SK-N-SH (cell line): ENCODE measurements at regions not wholly inside any gene's neighbourhood (a gene's known extent, or its start where the extent isn't known, plus 50 kb on each side); places are given as distances from the start of the nearest gene placed in this dataset.

Source experiments
- CTCF ChIA-PET: fragments of 300-600, 350-600 bp; formaldehyde crosslinking; extraction: SDS; loops from one replicate; lab custom pipeline; 2021; lab: Yijun Ruan, JAX
- POLR2A ChIA-PET: fragments of 350-600 bp; sonication (Branson Sonifier 250); formaldehyde crosslinking; extraction: SDS; loops from one replicate; lab custom pipeline; 2020; ENCODE audit warnings: antibody characterized with exemption, inconsistent platforms; lab: Yijun Ruan, JAX
- DNase-seq: peaks from one replicate; pipeline ENCODE4 v3.0.0; 2012
- H2AFZ ChIP-seq: fragments of 200-600 bp; sonication (generic); 2 replicates; pipeline ENCODE4 v1.8.1; 2016; ENCODE audit warnings: antibody characterized with exemption, mild to moderate bottlenecking, low read depth
- H3F3A ChIP-seq: fragments of 200-600 bp; sonication (generic); replicated peaks from 2 replicates; pipeline ENCODE3; 2016; ENCODE audit warnings: antibody characterized with exemption, mild to moderate bottlenecking; ENCODE audit not compliant: insufficient read depth
- H3K27ac ChIP-seq, 2 experiments: fragments of 200-500 bp in 1 of 2; fragments of 200-600 bp in 1 of 2; sonication (Bioruptor generic) in 1 of 2; sonication (generic), shearing (Covaris generic) in 1 of 2; 2 replicates each; pipeline versions ENCODE4 v1.5.1 to v1.6.1; 2014 to 2016; ENCODE audit warnings: low read depth in 2 of 2, inconsistent platforms in 1 of 2, low read length in 1 of 2, mild to moderate bottlenecking in 1 of 2, mixed read lengths in 1 of 2
- H3K27me3 ChIP-seq: fragments of 200-600 bp; sonication (generic), shearing (Covaris generic); 2 replicates; pipeline ENCODE4 v1.6.1; 2016; ENCODE audit warnings: mixed run types; ENCODE audit not compliant: insufficient read depth
- H3K36me3 ChIP-seq, 2 experiments: fragments of 200-500 bp in 1 of 2; fragments of 200-600 bp in 1 of 2; sonication (Bioruptor generic) in 1 of 2; sonication (generic) in 1 of 2; replicated peaks in 1 of 2; 2 replicates each; pipeline versions ENCODE3 to v1.5.1; 2014 to 2016; ENCODE audit warnings: low read length in 1 of 2, mild to moderate bottlenecking in 1 of 2; ENCODE audit not compliant: insufficient read depth in 2 of 2, control insufficient read depth in 1 of 2
- H3K4me1 ChIP-seq, 2 experiments: fragments of 200-500 bp in 1 of 2; fragments of 200-600 bp in 1 of 2; sonication (Bioruptor generic) in 1 of 2; sonication (generic), shearing (Covaris generic) in 1 of 2; 2 replicates each; pipeline versions ENCODE4 v1.5.1 to v1.6.1; 2014 to 2016; ENCODE audit warnings: low read depth in 1 of 2, low read length in 1 of 2, mixed run types in 1 of 2; ENCODE audit not compliant: insufficient read depth in 2 of 2, control insufficient read depth in 1 of 2
- H3K4me2 ChIP-seq: fragments of 200-600 bp; sonication (generic), shearing (Covaris generic); 2 replicates; pipeline ENCODE4 v1.6.1; 2017; ENCODE audit warnings: mixed run types
- H3K4me3 ChIP-seq, 2 experiments: fragments of 200-500 bp in 1 of 2; fragments of 200-600 bp in 1 of 2; sonication (Bioruptor generic) in 1 of 2; sonication (generic), shearing (Covaris generic) in 1 of 2; 2 replicates each; pipeline versions ENCODE4 v1.5.1 to v1.8.1; 2014 to 2016; ENCODE audit warnings: low read depth in 2 of 2, inconsistent platforms in 1 of 2, low read length in 1 of 2, mild to moderate bottlenecking in 1 of 2, mixed read lengths in 1 of 2, moderate library complexity in 1 of 2
- H3K79me2 ChIP-seq: fragments of 200-600 bp; sonication (generic); 2 replicates; pipeline ENCODE4 v1.8.1; 2017; ENCODE audit warnings: mild to moderate bottlenecking; ENCODE audit not compliant: insufficient read depth
- H3K9ac ChIP-seq: fragments of 200-600 bp; sonication (generic); 2 replicates; pipeline ENCODE4 v1.6.1; 2017; ENCODE audit warnings: mixed run types
- H3K9me2 ChIP-seq: fragments of 200-600 bp; sonication (generic); 2 replicates; pipeline ENCODE4 v1.6.1; 2017; ENCODE audit warnings: mixed run types
- H3K9me3 ChIP-seq: fragments of 200-600 bp; sonication (generic); 2 replicates; pipeline ENCODE4 v1.6.1; 2017; ENCODE audit warnings: mixed run types, mild to moderate bottlenecking, moderate library complexity
- H4K20me1 ChIP-seq: fragments of 200-600 bp; sonication (generic); 2 replicates; pipeline ENCODE4 v1.6.1; 2017; ENCODE audit warnings: mild to moderate bottlenecking, mixed run types; ENCODE audit not compliant: insufficient read depth
- CHD2 ChIP-seq: fragments of 150-350 bp; IDR thresholded peaks from 2 replicates; pipeline ENCODE4 v1.6.1; 2018; ENCODE audit warnings: low read length; ENCODE audit not compliant: partially characterized antibody
- ELF1 ChIP-seq: IDR thresholded peaks from 2 replicates; pipeline ENCODE4 v1.4.0; 2012
- EZH2phosphoT487 ChIP-seq: fragments of 200-600 bp; sonication (generic); IDR thresholded peaks from 2 replicates; pipeline ENCODE4 v1.6.1; 2017; ENCODE audit warnings: low read depth, mixed run types, mild to moderate bottlenecking, antibody characterized with exemption, moderate library complexity, borderline replicate concordance
- FOXJ3 ChIP-seq: sonication (generic); formaldehyde crosslinking; IDR thresholded peaks from 2 replicates; pipeline ENCODE4 v1.5.1; 2020; ENCODE audit warnings: mild to moderate bottlenecking, missing genetic modification reagents
- FOXM1 ChIP-seq: IDR thresholded peaks from 2 replicates; pipeline ENCODE4 v1.4.0; 2012; ENCODE audit warnings: low read depth, mild to moderate bottlenecking
- GABPA ChIP-seq: IDR thresholded peaks from 2 replicates; pipeline ENCODE4 v1.4.0; 2012; ENCODE audit warnings: low read depth, mild to moderate bottlenecking
- GATA2 ChIP-seq: sonication (generic); formaldehyde crosslinking; IDR thresholded peaks from 2 replicates; pipeline ENCODE4 v1.5.0; 2020; ENCODE audit warnings: mild to moderate bottlenecking, missing genetic modification reagents
- MEF2A ChIP-seq: IDR thresholded peaks from 2 replicates; pipeline ENCODE4 v1.4.0; 2012; ENCODE audit warnings: low read depth, borderline replicate concordance
- MXI1 ChIP-seq: IDR thresholded peaks from 2 replicates; pipeline ENCODE4 v1.6.1; 2012; ENCODE audit warnings: mild to moderate bottlenecking, low read depth, low read length, improper control_type of control experiment
- NRF1 ChIP-seq: IDR thresholded peaks from 2 replicates; pipeline ENCODE4 v1.6.1; 2012; ENCODE audit warnings: low read depth, mild to moderate bottlenecking, low read length
- POLR2AphosphoS5 ChIP-seq: IDR thresholded peaks from 2 replicates; pipeline ENCODE4 v1.6.1; 2012; ENCODE audit warnings: low read depth, low read length
- RAD21 ChIP-seq: IDR thresholded peaks from 2 replicates; pipeline ENCODE4 v1.6.1; 2012; ENCODE audit warnings: mild to moderate bottlenecking, low read length
- RCOR1 ChIP-seq: fragments of 150-350 bp; IDR thresholded peaks from 2 replicates; pipeline ENCODE4 v1.6.1; 2017; ENCODE audit warnings: antibody characterized with exemption, low read length
- RFX5 ChIP-seq: IDR thresholded peaks from 2 replicates; pipeline ENCODE4 v1.6.1; 2012; ENCODE audit warnings: mild to moderate bottlenecking, improper control_type of control experiment, low read length
- SIN3A ChIP-seq: IDR thresholded peaks from 2 replicates; pipeline ENCODE4 v1.6.1; 2012; ENCODE audit warnings: low read depth, mild to moderate bottlenecking, low read length, moderate library complexity, borderline replicate concordance
- TEAD4 ChIP-seq: IDR thresholded peaks from 2 replicates; pipeline ENCODE4 v1.4.0; 2012; ENCODE audit warnings: mild to moderate bottlenecking, borderline replicate concordance; ENCODE audit not compliant: insufficient read depth
- YY1 ChIP-seq: IDR thresholded peaks from 2 replicates; pipeline ENCODE4 v1.4.0; 2012; ENCODE audit warnings: low read depth, mild to moderate bottlenecking
- WGBS: methylation state at CpG from one replicate; pipeline ENCODE4 v1.1.6; 2017; ENCODE audit warnings: low lambda C conversion rate; 5-methylcytosine and 5-hydroxymethylcytosine counted together
- TF ChIP-seq, protein P1 (sequence below): fragments of 150-350 bp; IDR thresholded peaks from 2 replicates; pipeline ENCODE4 v1.6.1; 2016; ENCODE audit warnings: mild to moderate bottlenecking, low read depth, low read length
- TF ChIP-seq, protein P2 (sequence below): fragments of 200-600 bp; sonication (generic); IDR thresholded peaks from 2 replicates; pipeline ENCODE4 v1.6.1; 2017; ENCODE audit warnings: antibody characterized with exemption, mild to moderate bottlenecking, moderate library complexity
- TF ChIP-seq, protein P3 (sequence below): IDR thresholded peaks from 2 replicates; pipeline ENCODE4 v1.4.0; 2012; ENCODE audit warnings: low read depth

- TF ChIP-seq YY1 (no peak), NRF1 (no peak), CHD2 (no peak), POLR2AphosphoS5 (no peak), RAD21 (no peak), FOXJ3 (CRISPR knock-in tag) (no peak), GATA2 (CRISPR knock-in tag) (no peak), ELF1 (no peak), RFX5 (no peak), TEAD4 (no peak), SIN3A (no peak), FOXM1 (no peak), MEF2A (no peak), GABPA (no peak), RCOR1 (no peak), EZH2phosphoT487 (no peak), MXI1 (no peak)
- TF ChIP-seq, protein P1, sequence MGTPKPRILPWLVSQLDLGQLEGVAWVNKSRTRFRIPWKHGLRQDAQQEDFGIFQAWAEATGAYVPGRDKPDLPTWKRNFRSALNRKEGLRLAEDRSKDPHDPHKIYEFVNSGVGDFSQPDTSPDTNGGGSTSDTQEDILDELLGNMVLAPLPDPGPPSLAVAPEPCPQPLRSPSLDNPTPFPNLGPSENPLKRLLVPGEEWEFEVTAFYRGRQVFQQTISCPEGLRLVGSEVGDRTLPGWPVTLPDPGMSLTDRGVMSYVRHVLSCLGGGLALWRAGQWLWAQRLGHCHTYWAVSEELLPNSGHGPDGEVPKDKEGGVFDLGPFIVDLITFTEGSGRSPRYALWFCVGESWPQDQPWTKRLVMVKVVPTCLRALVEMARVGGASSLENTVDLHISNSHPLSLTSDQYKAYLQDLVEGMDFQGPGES: no peak
- TF ChIP-seq, protein P2, sequence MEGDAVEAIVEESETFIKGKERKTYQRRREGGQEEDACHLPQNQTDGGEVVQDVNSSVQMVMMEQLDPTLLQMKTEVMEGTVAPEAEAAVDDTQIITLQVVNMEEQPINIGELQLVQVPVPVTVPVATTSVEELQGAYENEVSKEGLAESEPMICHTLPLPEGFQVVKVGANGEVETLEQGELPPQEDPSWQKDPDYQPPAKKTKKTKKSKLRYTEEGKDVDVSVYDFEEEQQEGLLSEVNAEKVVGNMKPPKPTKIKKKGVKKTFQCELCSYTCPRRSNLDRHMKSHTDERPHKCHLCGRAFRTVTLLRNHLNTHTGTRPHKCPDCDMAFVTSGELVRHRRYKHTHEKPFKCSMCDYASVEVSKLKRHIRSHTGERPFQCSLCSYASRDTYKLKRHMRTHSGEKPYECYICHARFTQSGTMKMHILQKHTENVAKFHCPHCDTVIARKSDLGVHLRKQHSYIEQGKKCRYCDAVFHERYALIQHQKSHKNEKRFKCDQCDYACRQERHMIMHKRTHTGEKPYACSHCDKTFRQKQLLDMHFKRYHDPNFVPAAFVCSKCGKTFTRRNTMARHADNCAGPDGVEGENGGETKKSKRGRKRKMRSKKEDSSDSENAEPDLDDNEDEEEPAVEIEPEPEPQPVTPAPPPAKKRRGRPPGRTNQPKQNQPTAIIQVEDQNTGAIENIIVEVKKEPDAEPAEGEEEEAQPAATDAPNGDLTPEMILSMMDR: no peak
- TF ChIP-seq, protein P3, sequence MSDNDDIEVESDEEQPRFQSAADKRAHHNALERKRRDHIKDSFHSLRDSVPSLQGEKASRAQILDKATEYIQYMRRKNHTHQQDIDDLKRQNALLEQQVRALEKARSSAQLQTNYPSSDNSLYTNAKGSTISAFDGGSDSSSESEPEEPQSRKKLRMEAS: no peak
- Histone ChIP-seq H3K4me3 (no peak overlapping the region), H3K9ac (no peak overlapping the region), H3K4me1 (peaks cover 15 to 51% of the 10 kb centered on the region in 2 experiments), H3K9me3 (no peaks in the 10 kb centered on the region), H3K36me3 (no peaks in the 10 kb centered on the region), H2AFZ (no peak overlapping the region), H3K4me2 (no peak overlapping the region), H3K27ac (no peak overlapping the region), H4K20me1 (no peaks in the 10 kb centered on the region), H3K79me2 (no peaks in the 10 kb centered on the region), H3K9me2 (no peaks in the 10 kb centered on the region), H3F3A (no peaks in the 10 kb centered on the region), H3K27me3 (no peaks in the 10 kb centered on the region)
- 100% methylated on average over 1 of the region's 1 CpG for WGBS
- DNase-seq: no peak
- ChIA-PET POLR2A (interaction anchor here (1.4 kb wide), 1 partner anchor 14 kb away, joined by 3 read pairs; no protein-coding TSS in a partner anchor), CTCF (interaction anchor here (1.0 to 6.4 kb wide), 5 partner anchors 8 to 331 kb away, joined by 3 to 56 read pairs (median 7); no protein-coding TSS in a partner anchor)
Measured at GRCh38 chr11:19573666-19574065, 139.0 kb upstream of the NAV2 start.
